ENCODE measurements at regions not wholly inside any gene's neighbourhood (a gene's known extent, or its start where the extent isn't known, plus 50 kb on each side); places are given as distances from the start of the nearest gene placed in this dataset.

GRCh38 chr7:121494516-121494915, 98.4 kb upstream of the FAM3C start:
- TF ChIP-seq POLR2A (IDR thresholded peaks at IDR 0.05; ENCODE audit: low read depth) (no peak), CTCF (IDR thresholded peaks at IDR 0.05) (no peak), POLR2AphosphoS5 (IDR thresholded peaks at IDR 0.05) (no peak), EP300 (IDR thresholded peaks at IDR 0.05) (no peak)

Data from esophagus muscularis mucosa (tissue), 4 donors.